CD4-positive, alpha-beta T cell treated with Interleukin-1 beta for 1 hour (primary cell): ENCODE measurements at regions not wholly inside any gene's neighbourhood (a gene's known extent, or its start where the extent isn't known, plus 50 kb on each side); places are given as distances from the start of the nearest gene placed in this dataset.

Experiments used
- DNase-seq, 2 donors: peaks; one replicate each; pipeline ENCODE4 v3.0.0-alpha.2; 2020 to 2022

DNA sequence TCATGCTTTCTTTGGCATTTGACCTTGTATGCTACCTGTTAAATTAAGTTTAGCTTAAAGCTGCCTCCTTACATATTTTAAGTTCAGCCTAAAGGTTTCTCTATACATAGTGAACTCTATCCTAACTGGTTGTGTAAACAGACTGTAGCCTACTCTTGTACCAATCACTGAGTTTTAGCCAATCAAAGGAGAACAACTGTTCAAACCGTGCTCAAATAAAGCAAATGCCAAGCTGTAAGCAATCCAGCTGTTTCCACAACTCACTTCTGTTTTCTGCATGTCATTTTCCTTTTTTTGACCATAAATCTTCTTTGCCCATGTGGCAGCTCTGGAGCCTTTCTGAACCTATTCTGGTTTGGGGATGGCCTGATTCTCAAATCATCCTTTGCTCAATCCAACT is 1603.8 kb upstream of the ACVR2A start:
- no peak for DNase-seq

DNA sequence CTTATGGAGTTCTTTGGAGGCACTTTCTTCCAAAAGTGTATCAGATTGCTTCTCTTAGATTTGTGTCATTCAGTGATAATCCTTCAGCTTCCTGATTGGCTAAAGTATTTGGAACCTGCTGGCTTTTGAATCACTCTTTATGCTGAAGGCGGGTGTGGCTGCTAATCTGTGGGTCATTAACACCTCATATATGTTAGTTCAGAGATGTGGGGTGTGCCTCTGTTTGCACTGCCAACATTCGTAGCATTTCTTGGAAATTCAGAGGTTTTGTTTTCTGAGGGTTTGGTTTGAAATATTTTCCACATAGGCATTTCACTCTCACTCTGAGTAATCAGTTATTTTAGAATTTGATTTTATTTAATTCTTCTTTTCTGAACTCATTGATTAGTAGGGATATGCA is 1604.4 kb upstream of the ACVR2A start:
- no peak for DNase-seq

DNA sequence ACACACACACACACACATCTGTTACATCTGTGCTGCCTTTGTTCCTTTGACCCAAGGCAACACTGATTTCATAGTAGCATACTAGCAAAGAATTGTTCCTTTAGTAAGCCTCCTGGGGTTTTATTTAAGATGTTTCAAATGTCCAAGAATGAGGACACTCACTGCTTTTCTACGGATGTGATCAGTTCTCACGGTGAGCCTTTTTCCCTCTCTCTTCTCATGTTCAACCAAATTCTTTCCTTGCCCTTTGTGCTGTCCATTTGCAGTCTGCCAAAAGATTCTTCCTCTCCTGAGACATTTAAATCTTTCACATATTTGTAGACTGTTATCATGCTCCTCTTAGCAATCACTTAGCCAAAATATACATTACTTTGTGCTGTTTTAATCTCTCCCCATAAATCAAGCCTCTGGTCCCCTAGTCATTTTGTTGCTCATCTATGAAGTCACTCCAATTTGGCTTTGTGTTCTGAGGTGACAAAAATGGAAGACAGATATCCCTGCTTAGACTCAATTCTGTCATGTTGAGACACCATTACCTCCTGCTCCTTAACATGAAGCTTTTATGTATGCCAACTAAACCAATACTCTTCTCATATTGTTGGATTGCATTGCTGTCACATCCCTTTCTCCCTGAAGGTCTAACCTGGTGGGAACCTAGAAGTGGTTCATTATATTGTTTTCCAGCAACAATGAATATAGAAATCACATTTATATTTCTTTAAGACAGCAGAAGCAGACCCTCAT is 1605.3 kb upstream of the ACVR2A start:
- no peak for DNase-seq

DNA sequence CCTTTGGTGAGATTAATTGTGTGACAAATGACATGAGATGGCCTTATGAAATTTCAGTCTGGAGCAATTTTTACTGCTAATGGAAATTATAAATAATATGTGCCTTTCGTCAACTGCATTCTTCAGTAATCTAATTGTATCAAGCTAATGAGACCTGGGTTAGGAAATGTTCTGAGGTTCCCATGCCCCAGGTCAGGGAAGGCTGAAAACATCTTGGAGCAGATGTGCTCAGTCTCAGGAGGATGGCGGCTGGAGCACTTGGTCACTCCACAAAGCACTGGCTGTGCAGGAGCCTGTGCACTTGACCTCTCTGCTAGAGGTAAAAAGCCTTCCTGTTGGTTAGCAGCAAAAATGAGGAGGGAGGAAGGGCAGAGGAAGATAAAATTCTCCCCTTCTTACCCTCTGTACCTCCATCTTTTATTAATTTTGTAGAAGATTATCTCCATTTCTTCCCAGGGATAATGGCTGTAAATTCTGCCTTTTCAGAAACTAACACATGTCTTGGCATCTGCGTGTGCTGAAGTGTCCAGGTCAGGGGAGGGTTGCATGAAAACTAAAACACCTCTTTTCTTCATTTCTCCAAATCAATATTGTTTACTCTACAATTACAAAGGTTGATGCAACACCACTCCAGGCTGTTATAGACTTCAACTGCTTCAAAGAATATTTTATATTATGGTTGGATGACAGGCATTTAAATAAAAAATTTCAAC is 1606.4 kb upstream of the ACVR2A start:
- DNase-seq = no peak

DNA sequence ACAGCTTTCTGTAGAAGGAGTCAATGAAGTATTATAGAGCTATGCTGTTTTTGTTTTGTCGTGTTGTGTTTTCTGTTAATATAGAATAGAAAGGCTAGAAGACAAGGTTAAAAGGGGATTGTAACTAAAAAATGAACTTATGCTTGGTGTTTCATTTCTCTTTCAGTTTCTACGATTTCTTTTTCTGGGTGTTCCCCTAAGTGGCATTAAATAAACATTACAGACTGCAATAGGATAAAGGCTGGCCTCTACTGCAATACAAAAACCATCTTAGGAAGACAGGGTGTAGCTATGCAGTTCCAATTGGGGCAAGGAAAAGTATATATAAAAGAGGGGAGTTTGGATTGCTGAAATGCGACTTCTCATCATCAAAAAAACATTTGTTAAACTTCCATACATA is 1609.7 kb upstream of the ACVR2A start:
- DNase-seq = no peak

DNA sequence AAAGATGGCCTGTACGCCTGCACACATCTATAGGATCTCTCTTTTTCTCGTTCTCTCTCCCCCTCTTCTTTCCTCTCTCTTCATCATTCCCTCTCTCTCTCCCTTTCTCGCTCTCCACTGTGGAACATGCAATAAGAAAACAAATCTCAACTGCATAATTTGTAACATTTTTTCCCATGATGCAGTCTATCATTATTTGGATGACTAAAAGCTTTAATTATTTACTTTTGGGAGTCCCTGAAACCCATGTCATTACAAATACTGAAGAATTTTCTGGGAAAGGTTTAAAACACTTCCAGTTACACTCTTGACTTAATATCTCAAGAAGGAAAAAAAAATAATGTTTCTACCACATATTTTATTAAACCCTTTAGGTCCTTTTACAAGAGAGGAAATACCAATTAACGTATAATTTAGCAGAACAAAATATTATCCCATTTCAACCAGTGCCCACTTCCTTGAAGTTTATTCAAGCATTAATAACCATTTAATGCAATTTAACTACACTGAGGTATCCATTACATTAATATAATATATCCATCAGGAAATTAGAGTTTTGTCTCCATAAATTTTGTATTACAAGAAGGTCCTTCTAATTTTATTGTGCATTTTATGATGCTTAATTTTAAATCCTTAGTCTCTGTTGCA is 1615.2 kb upstream of the ACVR2A start:
- no peak for DNase-seq

DNA sequence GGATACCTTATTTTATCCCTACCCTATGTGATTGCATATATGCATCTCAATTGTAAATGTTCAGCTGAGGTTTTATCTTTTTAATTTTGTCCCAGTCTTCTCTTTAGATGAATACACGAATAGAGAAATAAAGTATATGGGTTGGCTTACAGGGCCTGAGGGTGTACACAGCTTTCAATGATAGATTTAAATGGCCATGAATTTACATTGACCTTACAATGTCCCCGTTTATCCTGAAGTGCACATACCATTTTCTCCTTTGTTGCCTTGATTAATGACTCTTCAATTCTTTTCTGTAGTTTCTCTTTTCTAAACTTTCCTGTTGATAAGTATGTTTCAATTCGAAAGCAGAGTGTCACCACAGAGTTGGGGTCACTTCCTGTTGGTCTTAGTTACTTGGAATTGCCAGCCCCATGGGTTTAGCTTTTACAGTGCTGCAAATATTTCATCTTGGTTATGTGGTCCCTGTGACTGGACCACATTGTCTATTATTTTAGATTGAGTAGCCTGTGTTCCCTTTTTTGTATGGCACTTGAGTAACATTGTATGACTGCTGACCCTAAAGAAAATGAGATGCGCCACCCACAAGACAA is 1616.3 kb upstream of the ACVR2A start:
- DNase-seq = no peak

DNA sequence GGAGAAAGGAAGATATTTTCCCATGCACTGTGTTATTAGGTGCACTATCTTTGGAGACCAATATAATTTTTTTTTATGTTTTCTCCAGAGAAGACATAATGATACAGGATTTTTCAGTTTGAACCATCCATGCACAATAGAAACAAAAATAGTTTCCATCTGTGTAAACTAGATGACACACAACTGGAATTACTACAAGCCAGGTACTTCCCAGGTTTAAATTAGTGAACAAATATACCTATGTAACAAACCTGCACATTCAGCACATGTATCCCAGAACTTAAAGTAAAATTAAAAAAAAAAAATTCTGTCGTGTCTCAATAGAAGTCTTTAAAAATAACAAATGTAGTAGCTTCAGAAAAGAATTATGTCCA is 1616.8 kb upstream of the ACVR2A start:
- DNase-seq = no peak

DNA sequence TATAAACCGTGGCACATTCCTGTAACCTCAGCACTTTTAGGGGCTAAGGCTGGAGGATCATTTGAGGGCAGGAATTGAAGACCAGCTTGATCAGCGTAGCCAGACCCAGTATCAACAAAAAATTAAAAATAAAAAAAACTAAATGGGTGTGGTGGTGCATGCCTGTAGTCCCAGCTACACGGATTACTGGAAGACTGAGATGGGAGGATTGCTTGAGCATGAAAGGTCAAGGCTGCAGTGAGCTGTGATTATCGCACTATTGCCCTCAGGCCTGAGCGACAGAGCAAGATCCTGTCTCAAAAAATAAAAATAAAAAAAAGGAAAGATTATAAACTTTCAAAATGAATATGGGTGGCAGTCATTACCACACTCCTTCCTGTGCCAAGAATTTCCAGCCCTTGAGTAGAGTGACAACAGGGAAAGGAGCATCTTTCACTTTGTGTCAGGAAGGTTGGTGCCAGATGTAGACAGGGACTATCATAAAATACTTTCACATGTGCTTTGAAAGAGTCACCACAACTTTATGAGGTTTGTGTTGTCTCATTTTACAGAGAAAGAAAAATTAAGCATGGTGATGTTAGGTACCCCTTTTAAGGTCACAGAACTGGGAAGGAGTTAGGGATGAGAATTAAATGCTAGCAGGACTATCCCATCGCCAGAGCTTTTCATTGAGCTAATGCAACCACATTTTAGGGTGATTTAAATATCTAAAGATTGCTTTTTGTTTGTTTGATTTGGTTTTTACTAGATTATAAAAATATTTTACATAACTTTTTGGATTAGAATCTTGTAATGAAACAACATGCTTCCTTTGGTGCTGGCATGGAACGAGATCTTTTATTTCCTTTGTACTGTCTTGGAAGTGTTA is 1617.4 kb upstream of the ACVR2A start:
- no peak for DNase-seq

DNA sequence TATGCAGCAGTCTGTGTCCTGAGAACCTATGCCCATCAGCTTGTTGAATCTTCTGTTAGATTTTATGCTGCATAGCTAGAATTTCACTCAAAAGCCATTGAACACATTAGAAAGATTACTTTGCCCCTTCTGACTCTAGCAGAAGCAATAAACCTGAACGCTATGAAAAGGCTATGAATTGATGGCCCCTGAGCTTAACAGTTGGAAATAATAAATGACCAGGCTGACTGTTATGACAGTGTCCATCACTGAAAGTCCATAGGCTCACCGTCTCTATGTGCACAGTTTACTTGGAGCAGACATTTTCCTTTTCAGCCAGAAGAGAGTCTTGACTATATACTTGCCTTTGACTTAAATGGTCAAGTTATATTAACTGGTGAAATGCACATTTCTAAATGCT is 1618.8 kb upstream of the ACVR2A start:
- DNase-seq = no peak

DNA sequence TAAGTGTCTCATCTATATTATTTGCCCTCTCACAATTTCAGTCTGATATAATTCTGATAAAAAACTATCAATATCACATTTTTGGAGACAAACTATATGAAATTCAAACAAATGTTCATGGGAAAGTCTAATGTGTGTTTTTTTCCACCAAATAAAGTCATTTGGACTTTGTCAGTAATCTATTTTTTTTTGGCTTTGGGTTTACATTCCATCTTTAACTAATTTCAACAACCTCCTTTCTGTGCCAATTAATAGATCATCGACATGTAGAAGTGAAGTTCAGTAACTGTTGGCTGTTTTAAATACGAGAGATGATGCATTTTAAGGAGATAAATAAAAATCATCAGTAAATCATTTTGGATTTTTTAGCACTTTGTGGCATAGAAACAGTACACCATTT is 1623.0 kb upstream of the ACVR2A start:
- DNase-seq = no peak

DNA sequence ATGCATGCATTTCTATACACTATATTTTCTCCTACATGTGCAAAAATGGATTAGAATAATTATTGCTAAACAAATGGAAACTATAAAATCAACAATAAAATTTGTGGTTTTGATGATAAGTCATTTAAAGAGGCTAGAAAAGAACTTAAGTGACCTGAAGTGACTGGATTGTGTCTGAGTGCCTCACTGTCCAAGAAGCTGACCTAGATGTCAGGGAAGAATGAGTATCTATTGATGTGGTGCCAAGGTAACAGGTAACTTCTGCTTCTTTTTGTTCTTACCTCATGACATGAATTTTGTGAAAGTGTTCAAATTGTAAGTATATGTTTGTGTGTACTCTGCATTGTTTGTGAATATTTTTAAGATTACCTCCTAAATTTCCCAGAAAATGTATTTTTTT is 1623.9 kb upstream of the ACVR2A start:
- no peak for DNase-seq

DNA sequence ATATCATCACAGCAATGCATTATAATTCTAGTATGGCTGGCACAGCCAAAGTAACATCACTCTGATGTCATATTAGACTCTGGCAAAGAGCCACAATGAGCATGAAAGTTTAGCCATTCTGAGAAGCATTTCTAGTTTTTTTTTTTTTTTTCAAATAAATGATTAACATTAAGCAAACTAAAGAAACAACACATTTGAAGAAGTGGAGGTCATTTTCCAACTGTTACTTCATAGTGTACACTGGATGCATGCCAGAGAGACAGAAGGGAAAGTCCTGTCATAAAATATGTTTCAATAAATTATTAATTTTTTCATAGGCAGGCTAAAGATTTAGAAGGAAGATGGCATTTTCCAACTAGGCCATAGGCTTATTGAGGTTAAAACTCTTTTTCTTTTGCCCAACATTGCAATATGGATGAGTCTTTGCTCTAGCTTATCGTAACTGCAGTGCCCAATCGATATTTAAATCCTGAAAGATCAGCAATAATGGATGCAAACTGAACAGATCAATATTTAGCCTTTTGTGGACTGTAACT is 1630.4 kb upstream of the ACVR2A start:
- no peak for DNase-seq

DNA sequence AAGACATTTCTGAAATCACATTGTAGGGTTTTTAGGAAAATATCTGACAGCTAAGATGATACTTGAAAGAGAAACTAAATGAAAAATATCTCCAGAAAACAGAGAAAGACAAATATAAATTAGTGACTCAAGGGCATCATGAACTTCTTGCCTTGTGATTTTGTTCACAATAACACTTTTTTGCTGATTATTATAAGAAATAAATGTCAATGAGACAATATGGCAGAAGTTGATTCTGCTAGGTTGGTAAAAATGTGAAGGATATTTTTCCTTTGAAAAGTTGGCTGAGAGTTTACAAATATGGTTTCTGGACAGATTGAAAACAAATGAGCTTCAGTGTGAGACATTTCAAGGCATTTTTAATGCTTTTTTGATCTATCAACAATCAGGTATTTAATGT is 1631.2 kb upstream of the ACVR2A start:
- no peak for DNase-seq

DNA sequence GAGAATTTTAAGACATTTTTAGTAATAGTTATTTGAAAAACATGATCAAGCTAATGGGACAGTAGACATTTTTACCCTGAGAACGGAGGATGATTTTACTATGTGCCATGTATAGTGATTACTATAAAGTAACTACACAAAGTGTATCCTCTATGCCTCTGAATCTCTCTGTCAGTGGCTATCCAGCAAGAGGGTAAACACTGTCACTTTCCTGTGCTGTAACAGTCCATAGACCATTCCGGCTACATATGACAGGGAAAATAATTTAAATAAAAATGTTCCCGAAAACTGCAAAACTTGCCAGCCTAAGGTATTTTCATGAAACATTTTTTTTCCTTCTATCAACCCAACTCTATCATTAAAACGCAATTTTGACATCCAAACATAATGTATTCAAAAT is 1632.2 kb upstream of the ACVR2A start:
- DNase-seq = no peak

DNA sequence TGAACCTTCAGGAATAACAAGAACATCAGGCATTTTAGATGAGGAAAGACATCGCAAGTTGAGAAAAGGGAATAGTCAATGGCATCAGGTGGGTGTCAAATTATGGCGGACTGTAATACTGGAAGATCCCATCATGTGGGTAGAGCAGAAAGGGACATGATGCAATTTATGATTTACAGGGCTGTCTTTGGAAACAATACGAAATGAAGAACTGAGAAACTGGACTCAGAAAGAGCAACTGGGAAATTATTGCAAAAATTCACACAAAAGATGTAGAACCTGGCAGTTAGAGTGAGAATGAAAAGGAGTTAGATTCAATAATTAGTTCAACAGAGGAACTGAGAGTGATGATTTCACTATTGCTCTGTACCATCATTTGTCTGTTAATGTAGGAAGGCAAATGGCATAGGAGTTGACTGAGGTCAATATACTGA is 1635.0 kb upstream of the ACVR2A start:
- DNase-seq = no peak

DNA sequence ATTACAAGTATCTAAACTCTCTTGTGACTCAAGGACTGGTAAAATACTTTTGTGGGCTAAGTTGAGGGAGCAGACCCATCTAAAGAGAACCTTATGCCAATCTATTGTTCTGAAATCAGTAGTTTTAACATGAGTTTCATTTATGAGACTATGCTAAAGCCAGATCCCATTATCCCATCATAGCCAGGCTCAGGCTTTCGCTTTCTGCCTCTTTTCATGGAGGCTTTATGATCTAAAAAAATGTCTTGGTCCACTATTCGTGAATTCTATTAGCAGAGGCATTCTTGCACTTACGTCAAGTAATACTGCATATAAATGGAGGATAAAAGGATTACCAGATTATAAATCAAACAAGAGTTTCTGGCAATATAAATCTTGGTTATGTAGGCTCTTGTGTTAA is 1636.9 kb upstream of the ACVR2A start:
- no peak for DNase-seq

DNA sequence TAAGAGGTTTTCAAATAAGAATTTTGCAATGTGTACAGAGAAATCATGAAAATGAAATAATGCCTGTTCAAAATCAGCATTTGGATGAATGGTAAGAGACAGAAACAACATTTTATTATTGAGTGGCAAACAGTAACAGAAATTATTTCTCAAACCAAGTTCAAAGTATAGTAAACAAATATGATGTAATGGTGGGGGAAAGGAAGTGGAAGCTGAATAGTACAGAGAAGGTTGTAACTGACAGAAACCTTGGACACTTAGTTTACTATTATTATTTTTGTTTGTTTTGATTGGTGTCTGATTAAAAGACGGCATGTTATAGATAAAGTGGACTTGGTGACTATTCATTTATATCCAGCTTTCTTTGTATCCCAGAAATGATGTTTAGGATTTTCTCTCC is 1637.4 kb upstream of the ACVR2A start:
- DNase-seq = no peak

DNA sequence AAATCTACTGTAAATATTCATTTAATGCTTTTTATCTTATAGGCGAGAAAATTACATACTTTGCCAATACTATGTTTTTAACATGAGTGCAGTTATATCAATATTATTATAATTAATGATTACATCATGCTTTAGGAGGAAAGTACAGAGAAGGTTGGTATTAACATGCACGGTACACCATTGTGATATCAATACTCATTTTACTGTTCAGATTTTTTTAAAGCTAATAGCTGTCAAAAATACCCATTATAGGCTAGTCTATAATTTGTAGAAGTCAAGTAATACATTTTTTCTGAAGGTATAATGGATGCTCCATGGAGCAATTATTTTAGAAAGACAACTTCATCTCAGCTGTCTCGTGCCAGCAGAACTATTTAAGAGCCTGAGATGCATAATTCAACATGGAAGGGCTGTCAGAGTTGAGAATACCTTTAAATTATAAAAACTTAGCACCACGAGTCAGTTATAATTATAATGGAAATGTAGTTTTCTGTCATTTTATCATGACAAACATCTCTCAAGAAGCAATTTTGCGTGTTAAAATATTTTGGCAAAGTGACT is 1641.7 kb upstream of the ACVR2A start:
- DNase-seq = no peak

DNA sequence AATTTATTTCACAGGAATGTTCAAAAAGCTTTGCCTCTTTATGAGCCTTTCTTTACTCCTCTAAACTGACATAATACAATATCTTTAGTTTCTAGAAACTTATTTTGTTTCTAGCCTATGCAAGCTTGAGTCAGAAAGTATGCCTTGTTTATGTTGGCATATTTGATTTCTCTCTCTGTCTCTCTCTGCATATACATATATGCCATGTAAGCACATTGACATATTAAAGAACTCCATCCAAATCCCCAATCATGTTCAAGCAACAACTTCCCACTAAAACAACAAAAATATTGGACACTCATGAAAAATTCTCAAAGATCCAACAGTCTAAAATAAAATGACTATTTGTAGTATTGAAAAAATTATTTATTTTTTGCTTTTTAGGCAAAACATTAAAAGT is 1651.2 kb upstream of the ACVR2A start:
- DNase-seq = no peak

DNA sequence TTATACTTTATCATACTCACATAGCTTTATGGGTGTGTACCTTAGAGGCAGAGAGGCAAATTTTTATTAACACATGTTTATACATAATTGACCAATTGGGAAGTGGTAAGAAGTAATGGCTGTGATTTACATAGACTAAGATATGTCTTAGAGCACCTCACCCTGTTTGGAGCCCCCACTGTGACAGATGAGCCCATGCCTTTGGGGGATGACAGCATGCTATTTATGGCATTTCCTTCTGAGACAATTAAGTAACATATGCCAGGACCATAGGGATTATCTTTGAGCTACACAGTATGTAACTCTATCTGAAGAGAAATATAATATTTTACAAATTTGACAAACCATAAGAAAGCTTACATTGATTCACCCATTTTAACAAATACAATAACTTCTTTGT is 1655.3 kb upstream of the ACVR2A start:
- DNase-seq = no peak

DNA sequence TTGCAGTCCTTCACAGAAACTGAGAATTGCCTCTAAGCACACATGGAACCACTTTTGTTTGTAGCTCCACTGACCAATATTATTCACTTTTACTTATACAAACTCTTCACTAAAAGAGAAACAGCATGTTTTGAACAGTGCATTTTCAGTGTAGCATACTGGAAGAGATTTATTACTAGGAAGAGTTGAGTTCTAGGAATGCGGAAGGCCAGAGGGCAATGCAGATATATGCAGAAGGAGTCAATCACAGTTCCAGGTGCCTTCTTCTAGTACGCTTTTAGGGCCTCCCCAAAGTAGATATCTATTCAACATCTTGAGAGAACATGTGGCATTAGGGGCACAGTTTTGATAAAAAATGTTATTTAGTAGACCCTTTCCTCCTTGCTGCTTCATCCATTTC is 1654.0 kb upstream of the ZEB2 start:
- DNase-seq = no peak
